Left ventricle myocardium superior (tissue), 1 donor: ENCODE measurements at regions not wholly inside any gene's neighbourhood (a gene's known extent, or its start where the extent isn't known, plus 50 kb on each side); places are given as distances from the start of the nearest gene placed in this dataset.

ENCODE experiments used
- ATAC-seq: fragments of 200-7000 bp; cut with Tn5 transposase; one replicate; pipeline ENCODE4 v1.9.1; 2020; ENCODE audit warnings: mild to moderate bottlenecking, moderate library complexity
- DNase-seq: peaks from one replicate; pipeline ENCODE4 v3.0.0-alpha.2; 2020
- intact Hi-C: fragments of 100-400 bp; cut with micrococcal nuclease; formaldehyde crosslinking; loops from one replicate; pipeline ENCODE4 v1.11.0; 2022
- donor health status: DM: no; HTN: yes; CAD: no; lungs with severe emphysema.

DNA sequence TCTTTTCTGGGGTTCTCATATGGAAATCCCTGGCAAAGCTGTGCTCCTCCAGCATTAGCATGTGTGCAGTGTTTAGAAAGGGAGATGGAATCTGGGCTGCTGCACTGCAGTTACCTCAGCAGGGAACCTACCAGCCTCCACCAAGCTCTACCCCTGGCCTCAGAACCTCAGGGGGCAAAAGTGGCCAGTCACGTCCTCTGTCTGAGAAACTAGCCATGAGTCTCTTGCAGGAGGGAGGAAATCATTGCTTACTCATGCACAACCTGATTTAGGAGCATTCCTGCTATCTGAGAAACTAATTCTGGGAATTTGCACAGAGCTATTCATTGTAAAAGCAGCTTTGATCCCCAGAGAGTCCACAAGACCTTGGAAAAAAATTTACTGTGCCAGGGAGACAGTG is 80.6 kb upstream of the IPO9 start:
- ATAC-seq = peak; percentile 14
- intact Hi-C loops = no loop called here
- DNase-seq = no peak

DNA sequence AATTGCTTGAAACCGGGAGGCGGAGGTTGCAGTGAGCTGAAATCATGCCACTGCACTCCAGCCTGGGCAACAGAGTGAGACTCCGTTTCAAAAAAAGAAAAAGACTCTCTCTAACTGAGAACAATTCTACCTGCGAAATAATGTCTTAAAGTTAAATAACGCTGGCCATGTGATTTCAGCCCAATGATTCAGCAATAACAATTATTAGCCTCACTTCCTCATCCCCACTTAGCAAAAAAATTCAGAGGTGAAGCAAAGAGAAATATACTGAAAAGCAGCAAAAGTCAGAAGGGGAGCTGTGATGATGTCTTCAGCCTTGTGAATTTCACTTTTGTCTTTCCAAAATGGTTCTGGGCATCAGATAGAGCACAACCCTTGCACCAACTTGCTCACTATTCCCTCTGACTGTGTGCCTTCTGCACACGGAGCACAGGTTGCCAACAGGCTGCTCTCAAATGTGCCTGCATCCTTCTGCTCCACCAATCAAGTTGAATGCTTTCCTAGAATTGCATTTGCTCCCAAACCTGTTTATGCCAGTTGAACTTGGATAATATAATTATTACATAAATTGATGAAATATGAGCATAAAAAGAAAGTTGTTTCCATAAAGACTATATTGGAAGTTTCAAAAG is 79.8 kb upstream of the IPO9 start:
- no peak for ATAC-seq
- DNase-seq = no peak
- intact Hi-C loops = no loop called here

DNA sequence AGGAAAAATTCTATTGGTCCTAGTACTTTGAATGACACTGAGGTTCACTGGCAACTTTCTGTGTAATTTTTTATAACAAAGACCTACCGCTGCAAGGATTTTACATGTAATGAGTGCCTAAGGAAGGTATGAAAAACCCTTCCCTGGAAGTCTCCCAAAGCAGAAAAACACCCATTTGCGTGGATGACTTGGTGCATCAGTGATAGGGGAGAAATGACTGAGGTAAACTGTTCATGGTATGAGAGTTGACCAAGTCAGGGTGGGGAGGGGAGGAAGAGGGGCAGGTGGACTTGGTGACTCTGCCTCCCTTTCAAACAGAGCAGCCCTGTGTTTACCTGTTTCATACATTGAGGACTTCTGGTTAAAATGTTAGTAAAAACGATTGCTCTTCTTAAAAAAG is 78.8 kb upstream of the IPO9 start:
- no peak for DNase-seq
- intact Hi-C loops = no loop called here
- ATAC-seq = no peak

DNA sequence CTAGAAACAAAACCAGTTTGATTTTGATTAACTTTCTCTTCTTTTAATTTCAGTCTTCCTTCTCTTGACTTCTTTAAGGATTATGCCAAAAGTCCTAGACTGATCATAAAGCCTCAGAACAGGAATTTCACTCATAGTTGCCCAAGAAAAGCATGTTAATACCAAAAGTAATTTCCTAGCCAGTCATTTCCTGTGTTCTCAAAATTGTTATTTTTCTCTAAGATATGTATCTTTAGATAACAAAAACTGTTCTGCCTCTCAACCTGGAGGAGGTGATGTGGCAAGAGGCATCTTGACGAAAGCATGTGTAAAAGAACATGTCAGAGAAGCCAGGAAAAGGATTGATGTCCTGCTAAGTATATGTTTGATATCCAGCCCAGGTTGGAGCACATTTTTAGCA is 78.0 kb upstream of the IPO9 start:
- no peak for DNase-seq
- intact Hi-C loops = no loop called here

DNA sequence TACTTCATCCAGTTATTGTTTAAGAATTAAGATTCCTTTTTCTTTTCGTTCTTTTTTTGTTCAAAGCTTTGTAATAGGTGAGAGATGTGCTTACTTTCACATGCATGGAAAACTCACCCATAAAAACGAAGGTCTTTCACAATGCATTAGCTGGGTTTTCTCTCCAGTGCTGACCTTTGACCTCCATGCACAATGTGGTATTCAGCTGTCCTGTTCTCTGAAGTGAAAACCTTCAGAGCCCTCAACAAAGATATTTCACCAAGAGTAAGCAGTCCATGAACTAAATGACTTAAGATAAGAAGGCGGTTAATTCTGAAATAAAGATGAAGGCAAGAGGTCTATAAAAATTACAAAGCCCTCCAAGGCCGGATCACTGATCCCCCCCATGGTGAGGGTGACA is 77.1 kb upstream of the IPO9 start:
- no peak for ATAC-seq
- no peak for DNase-seq
- intact Hi-C loops = no loop called here

More for the DNA sequence above, 78.0 kb upstream of the IPO9 start:
- no peak for ATAC-seq

DNA sequence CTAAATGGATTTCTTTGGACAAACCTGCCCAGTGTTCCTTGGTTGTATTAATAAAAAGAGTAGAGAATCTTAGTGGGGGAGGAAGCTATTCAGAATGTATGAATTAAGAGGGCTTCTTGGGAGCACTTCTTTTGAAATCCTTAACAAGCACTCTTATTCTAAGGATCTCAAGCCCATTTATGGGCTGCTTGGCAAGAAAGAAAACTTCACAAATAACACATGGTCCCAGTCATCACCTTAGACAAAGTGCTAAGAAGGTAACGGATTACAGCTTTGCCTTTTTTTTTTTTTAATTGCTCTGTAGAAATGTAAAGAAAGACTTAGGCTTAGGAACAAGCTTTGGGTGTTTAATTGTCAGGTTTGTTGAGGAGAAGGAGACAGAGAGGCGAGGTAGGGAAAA is 76.6 kb upstream of the IPO9 start:
- DNase-seq = no peak
- intact Hi-C loops = no loop called here
- no peak for ATAC-seq

DNA sequence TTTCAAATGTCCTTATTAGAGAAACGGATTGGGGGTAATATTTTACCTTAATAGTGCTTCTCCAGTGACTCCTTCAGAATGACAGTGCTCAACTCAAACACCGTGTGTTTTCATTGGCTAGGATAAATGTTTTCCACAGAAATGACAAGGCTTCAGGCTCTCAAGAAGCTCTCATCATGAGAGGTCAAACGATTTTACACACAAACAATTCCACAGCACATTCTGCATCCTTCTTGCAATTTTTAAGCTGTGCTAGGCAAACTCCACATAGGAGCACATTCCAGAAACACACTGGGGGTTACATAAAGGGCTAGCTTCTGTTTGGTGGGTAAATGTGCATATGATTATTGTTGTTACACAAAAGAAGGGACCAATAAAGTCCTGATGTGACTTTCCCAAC is 75.5 kb upstream of the IPO9 start:
- DNase-seq (no peak), ATAC-seq (peak; percentile 4)
- intact Hi-C loops = no loop called here

DNA sequence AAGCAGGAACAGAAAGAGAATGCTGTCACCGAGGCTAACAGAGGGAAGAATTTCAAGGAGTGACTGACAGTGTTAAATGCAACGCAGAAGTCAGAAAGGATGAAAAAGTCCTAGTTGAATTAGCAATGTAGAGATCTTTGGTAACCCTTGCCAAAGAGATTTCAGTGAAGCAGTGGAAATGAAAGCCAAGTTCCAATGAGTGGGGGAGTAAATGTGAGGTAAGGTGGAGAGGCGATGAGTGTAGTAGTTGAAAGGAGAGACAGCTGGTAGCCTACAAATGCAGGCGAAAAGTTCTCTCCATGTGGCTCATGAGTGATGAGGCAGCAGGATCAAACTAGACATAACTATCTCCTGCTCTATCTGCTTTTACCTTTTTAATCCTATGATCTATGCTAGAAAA is 74.6 kb upstream of the IPO9 start:
- intact Hi-C loops = no loop called here
- ATAC-seq (peak; percentile 78), DNase-seq (no peak)

DNA sequence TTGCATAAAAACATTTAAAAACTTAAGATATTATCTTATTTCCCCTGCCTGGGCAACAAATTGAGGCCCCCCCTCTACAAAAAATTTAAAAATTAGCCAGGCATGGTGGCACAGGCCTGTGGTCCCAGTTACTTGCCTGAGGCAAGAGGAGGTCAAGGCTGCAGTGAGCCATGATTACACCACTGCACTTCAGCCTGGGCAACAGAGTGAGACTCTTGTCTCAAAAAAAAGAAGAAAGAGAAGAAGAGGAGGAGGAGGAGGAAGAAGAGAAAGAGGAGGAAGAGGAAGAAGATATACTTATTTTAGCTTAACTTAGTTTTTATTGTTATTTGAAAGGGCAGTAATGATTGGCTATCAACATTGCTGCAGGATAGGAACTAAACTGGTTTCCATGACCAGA is 73.8 kb upstream of the IPO9 start:
- intact Hi-C loops = no loop called here
- ATAC-seq (no peak), DNase-seq (no peak)

DNA sequence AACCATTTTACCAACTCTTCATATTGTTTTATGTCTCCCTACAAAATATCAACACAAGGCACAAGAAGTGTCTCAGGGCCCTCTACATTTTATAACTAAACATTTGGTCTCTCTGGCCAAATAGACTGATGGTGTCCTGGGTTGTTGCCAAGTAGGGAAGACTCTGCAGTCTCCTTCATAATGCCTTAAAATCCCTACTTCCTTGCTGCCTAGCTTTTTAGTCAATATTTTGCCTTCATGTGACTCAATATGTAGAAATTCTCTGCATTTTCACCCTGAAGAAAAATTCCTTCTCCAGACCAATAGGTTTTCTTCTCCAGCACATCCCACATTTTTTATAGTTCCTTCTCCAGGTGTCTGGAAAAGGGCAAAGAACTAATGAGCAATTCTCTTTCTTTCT is 72.6 kb upstream of the IPO9 start:
- no peak for DNase-seq
- intact Hi-C loops = no loop called here
- ATAC-seq = no peak

DNA sequence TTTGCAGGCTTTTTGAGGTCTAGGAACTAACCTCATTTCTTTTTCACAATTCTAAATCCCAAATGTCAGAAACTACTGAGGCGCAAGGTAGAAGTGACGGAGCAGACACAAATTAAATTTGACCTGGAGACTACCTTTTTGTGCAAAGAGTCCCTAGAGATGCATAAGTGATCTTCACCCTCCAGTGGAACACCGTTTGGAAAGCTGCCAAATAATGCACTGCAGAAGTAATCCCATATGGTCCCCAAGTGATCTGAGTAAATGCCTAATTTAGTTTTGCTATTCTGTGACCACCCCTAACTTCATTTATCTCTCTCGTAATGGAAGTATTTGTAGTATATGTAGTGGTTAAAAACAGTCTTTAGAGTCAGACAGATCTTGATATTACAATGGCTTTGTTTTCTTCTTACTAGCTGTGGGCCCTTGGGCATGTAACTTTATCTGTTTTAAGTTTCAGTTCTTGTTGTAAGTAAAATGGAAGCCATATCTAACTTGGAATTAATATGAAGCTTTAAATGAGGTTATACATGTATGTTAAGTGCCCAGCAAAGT is 70.4 kb upstream of the IPO9 start:
- intact Hi-C loops = no loop called here
- ATAC-seq (no peak), DNase-seq (no peak)

DNA sequence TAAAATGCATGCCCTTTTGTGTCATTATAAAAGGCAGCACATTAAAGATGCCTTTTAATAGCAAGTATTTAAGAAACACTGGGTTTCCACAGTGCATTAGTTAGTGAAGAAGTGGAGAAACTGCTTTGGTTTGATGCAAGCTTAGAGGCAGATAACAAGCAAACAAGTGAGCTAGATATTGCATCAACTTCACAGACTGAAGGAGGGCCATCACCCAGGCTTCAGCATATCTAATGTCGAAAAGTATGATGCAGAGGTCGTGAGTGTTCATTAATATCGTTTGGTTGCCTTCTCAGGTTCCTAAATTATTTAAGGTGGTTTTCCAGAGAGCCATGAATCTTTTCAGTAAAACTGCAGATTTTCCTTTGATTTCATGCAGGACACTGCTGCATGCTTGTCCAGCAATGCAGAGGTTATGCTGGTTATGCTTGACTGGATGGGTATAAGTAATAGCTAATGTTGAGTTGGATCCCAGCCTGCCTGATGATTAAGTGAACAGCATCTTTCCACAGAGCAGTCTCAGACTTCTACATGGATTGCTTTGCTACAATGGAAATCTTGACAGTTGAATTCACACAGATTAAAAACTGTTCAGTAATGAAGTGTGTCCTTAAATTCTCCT is 69.7 kb upstream of the IPO9 start:
- DNase-seq = no peak
- intact Hi-C loops = no loop called here
- peak; percentile 16 for ATAC-seq

DNA sequence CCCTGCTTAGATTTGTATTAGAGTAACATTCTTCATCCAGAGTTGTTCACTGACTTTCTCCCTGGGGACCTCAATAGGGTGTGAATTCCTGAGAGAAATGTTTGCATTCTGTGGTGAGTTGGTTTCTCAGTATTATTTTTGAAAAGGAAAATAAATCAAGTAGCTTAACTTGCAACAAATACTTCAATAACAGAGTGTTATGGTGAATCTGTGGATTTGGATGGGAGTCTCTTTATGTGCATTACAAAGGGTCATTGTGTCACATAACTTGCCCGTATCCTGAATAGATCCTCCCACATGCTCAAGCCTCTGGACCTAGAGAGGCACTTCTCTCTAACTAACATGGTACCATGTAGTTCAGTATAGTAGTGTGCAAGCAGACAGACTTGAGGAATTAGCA is 68.4 kb upstream of the IPO9 start:
- intact Hi-C loops = no loop called here
- ATAC-seq = no peak
- no peak for DNase-seq

DNA sequence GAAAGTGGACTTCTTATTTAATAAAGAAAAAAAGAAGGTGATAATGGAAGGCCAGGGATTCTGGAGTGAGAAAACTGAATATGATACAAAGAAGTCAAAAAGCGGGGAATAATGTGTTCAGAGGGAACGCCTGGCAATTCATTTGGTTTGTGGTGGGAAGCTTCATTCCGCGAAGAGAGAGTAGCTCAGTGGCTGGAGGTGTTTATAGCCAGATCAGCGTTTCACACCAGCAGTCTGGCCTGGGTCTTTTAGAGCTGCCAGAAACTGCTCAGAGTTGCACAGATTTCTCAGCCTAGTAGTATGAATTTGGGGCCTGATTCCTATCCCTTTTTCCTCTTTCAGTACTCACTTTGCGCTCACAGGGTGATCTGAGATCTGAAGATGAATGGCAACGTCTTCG is 67.8 kb upstream of the IPO9 start:
- intact Hi-C loops = no loop called here
- ATAC-seq = no peak
- no peak for DNase-seq

DNA sequence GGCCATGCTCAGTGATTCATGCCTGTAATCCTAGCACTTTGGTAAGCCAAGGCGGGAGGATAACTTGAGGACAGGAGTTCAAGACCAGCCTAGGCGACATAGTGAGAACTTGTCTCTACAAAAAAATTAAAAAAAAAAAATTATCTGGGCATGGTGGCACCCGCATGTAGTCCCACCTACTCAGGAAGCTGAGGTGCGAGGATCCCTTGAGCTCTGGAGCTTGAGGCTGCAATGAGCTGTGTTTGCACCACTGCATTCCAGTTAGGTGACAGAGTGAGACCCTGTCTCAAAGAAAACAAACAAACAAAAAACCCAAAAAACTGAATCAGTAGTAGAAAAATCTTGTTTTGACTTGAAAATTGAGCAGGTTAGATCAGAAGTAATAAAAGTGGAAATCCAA is 67.1 kb upstream of the IPO9 start:
- DNase-seq (no peak), ATAC-seq (no peak)
- intact Hi-C loops = no loop called here

DNA sequence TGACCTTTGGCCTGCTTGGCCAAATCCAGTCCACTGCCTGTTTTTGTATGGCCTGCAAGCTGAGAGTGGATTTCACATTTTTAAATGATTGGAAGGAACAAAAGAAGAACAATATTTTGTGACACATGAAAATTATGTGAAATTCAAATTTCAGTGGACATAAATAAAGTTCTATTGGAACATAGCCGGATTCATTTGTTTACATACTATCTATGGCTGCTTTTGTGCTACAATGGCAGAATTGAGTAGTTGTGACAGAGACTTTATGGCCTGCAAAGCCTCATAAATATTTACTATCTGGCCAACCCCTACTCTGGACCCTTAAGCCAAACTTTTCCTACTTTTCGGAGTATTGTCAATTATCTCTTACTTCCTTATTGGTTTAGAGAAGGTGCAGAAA is 66.6 kb upstream of the IPO9 start:
- no peak for ATAC-seq
- DNase-seq = no peak
- intact Hi-C loops = no loop called here

DNA sequence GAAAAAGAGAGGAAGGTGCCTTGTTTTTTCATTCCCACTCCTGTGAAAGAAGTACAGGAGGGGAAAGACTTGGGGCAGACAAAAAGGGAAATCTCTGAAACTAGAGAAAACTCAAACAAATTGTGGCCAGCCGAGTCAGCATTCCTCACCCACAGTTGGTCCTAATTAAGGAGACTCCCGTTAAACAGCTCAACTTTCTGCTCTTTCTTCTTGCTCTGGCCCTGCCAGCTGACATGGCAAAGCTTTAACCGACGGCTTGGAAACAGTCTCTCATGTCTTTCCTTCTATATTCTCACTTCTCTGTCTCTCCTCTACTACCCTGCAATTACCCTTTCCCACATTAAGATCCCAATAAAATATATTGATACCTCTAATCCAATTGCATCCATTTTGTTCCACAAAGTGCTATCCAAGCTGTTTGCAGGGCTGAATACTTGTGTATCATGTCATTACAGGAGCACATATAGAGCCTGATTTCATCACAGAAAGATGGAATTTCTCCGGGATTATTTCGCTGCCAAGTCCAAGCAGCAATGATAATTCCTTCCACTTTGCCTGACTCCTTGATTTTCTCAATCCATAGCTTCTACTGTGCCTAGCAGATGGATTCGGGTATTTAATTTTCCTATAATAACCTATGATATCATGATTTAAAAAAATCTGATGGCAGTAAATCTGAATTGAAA is 65.4 kb upstream of the IPO9 start:
- DNase-seq = no peak
- ATAC-seq = no peak
- intact Hi-C loops = no loop called here

DNA sequence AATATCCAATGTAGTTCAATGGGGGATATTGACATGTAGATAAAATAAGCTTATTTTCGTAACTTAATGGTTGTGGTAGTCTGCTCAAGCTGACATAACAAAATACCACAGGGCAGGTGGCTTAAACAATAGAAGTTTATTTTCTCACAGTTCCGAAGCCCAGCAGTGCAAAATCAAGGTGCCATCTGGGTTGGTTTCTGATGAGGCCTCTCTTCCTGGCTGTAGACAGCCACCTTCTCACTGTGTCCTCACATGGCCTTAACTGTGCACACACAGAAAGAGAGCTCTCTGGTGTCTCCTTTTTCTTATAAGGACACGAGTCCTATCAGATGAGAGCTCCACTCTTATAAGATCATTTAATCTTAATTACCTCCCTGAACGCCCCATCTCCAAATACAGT is 64.8 kb upstream of the IPO9 start:
- ATAC-seq = no peak
- intact Hi-C loops = no loop called here
- no peak for DNase-seq

DNA sequence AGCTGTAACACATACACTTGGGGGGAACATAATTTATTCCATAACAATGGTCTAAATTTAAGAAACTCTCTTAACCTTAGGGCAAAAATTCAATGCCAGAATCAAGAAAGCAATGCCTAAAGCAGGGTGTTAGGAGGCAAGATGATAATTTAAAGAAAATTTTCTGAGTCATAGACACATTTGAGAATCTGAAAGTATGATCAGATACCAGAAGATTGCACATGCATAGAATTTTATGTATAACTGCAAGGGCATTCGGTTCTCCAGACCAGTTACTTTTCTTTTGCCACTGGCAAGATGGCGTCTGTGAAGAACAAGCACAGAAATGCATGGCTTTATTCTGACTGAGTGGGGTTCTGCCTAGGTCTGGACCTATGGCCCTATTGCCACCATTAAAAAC is 64.4 kb upstream of the IPO9 start:
- no peak for DNase-seq
- ATAC-seq = no peak
- intact Hi-C loops = no loop called here

DNA sequence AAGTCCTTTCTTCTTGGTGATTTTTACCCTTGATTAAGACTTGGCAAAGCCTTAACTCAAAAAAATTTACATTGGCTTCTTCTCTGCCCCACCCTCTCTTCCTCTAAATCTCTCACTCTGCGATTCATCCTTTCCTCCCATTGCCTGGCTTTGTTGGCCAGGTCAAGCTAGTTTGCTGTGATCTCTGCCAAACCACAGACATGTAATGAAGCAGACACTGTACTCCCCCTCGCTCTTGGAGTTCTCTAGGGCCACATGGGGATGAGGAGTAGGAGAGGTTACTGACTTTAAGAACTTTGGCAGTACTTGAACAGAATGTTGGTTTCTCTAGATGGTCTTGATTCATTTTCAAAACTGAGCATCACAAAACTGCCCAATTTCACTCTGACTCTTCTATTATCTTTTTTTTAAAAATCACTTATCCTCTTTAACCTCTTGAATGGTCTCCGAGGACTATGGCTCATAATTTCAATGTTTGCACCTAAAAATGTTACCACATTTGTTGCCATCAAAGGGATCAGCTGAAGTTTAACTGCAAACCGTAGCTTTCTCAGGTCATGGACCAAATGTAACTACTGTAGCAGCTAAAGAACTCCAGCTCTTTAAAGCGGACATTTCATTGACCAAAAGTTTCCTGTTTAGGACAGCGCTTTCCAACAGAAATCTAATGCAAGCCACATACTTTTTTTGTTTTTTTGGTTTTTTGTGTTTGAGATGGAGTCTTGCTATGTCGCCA is 62.7 kb upstream of the IPO9 start:
- DNase-seq = no peak
- peak; percentile 74 for ATAC-seq
- intact Hi-C loops = no loop called here
